Activated CD8-positive, alpha-beta T cell treated with anti-CD3 and anti-CD28 coated beads for 36 hours (primary cell): ENCODE measurements at regions not wholly inside any gene's neighbourhood (a gene's known extent, or its start where the extent isn't known, plus 50 kb on each side); places are given as distances from the start of the nearest gene placed in this dataset.
A peak's percentile ranks its signal among the peaks of the same experiment; 100 is the strongest.
"Not testable (repeated sequence)": the region's sequence is repeated elsewhere in the genome, so short reads cannot be mapped to it uniquely, and the experiment has no call there.

Experiments
- ATAC-seq: fragments of 200-7000 bp; cut with Tn5 transposase; one replicate; pipeline ENCODE4 v1.10.0; 2021; ENCODE audit warnings: mild to moderate bottlenecking, moderate library complexity
- CTCF ChIA-PET: fragments of 350-600 bp; sonication (Branson Sonifier 250); formaldehyde crosslinking; loops from one replicate; lab custom pipeline; 2021; ENCODE audit warnings: antibody characterized with exemption; lab: Charles Lee
- POLR2A ChIA-PET: fragments of 350-600 bp; sonication (Branson Sonifier 250); formaldehyde crosslinking; loops from one replicate; lab custom pipeline; 2021; ENCODE audit warnings: antibody characterized with exemption; lab: Charles Lee
- DNase-seq: peaks from one replicate; pipeline ENCODE4 v3.0.0-alpha.2; 2020
- H3K27ac Mint-ChIP-seq: one replicate; pipeline ENCODE4 v1.8.0; 2021; ENCODE audit warnings: mild to moderate bottlenecking, mixed read lengths
- H3K27me3 Mint-ChIP-seq: one replicate; pipeline ENCODE4 v1.8.0; 2021; ENCODE audit warnings: mixed read lengths
- H3K36me3 Mint-ChIP-seq: one replicate; pipeline ENCODE4 v1.8.0; 2021; ENCODE audit warnings: low read depth, mixed read lengths
- H3K4me1 Mint-ChIP-seq: one replicate; pipeline ENCODE4 v1.8.0; 2021; ENCODE audit warnings: low read depth, mixed read lengths
- H3K4me3 Mint-ChIP-seq: one replicate; pipeline ENCODE4 v1.8.0; 2021; ENCODE audit warnings: mild to moderate bottlenecking, moderate library complexity, mixed read lengths
- H3K9me3 Mint-ChIP-seq: one replicate; pipeline ENCODE4 v1.8.0; 2021; ENCODE audit warnings: mixed read lengths
- intact Hi-C: fragments of 100-400 bp; cut with micrococcal nuclease; formaldehyde crosslinking; loops from one replicate; pipeline ENCODE4 v1.10.0; 2022
- TF ChIP-seq, protein P1 (sequence below): fragments of 200-600 bp; IDR thresholded peaks from one replicate; pipeline ENCODE4 v1.8.0; 2022; ENCODE audit warnings: antibody characterized with exemption, mild to moderate bottlenecking

DNA sequence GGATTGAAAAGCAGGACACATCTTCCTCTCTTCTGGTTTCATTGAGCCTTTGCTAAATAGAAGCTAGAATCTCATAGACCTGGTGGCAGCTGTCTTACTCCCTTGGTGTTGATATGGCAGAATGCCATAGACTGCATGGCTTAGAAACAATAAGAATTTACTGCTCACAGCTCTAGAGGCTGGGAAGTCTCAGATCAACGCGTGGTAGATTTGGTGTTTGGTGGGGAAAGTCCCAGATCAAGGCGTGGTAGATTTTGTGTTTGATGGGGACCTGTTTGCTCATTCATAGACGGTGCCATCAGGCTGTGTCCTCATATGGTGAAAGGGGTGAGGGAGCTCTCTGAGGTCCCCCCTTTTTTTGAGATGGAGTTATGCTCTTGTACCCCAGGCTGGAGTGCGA is 57.6 kb upstream of the PPP2R3B start:
- DNase-seq: peak; percentile 25
- TF ChIP-seq, protein P1, sequence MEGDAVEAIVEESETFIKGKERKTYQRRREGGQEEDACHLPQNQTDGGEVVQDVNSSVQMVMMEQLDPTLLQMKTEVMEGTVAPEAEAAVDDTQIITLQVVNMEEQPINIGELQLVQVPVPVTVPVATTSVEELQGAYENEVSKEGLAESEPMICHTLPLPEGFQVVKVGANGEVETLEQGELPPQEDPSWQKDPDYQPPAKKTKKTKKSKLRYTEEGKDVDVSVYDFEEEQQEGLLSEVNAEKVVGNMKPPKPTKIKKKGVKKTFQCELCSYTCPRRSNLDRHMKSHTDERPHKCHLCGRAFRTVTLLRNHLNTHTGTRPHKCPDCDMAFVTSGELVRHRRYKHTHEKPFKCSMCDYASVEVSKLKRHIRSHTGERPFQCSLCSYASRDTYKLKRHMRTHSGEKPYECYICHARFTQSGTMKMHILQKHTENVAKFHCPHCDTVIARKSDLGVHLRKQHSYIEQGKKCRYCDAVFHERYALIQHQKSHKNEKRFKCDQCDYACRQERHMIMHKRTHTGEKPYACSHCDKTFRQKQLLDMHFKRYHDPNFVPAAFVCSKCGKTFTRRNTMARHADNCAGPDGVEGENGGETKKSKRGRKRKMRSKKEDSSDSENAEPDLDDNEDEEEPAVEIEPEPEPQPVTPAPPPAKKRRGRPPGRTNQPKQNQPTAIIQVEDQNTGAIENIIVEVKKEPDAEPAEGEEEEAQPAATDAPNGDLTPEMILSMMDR: no peak
- peaks cover 4% of the 10 kb centered on the region for H3K27me3 Mint-ChIP-seq
- CTCF ChIA-PET: no interaction called here
- peaks cover 2% of the 10 kb centered on the region for H3K4me1 Mint-ChIP-seq
- no peak overlapping the region for H3K27ac Mint-ChIP-seq
- peaks cover 6% of the 10 kb centered on the region for H3K9me3 Mint-ChIP-seq
- H3K36me3 Mint-ChIP-seq: no peaks in the 10 kb centered on the region
- POLR2A ChIA-PET: no interaction called here
- peak; percentile 56 for ATAC-seq
- intact Hi-C loops: no loop called here
- no peak overlapping the region for H3K4me3 Mint-ChIP-seq

DNA sequence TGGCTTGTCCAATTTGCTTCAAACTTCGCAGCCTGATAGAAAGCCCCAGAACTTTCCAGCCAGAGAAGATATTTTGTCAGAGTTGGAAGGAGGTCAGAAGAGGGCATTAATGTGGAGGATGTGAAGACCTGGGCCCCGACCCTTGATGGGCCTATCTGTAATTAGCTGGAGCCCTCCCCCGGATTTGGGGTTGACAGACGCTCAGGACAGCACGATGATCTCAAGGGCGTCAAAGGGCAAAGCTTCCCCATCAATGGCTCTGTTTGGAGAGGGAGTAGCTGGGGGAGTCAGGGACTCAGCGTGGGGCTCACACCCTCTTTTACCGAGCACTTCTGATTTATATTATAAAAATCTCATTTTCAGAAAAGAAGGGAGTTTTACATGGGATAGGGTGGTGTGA is 59.0 kb upstream of the PPP2R3B start:
- no peak for DNase-seq
- no peak for ATAC-seq
- peaks cover 4% of the 10 kb centered on the region for H3K27me3 Mint-ChIP-seq
- no peaks in the 10 kb centered on the region for H3K9me3 Mint-ChIP-seq
- no peak overlapping the region for H3K4me3 Mint-ChIP-seq
- ChIA-PET CTCF (no interaction called here), POLR2A (no interaction called here)
- H3K4me1 Mint-ChIP-seq: peaks cover 2% of the 10 kb centered on the region
- H3K36me3 Mint-ChIP-seq: no peaks in the 10 kb centered on the region
- TF ChIP-seq, protein P1: no peak
- H3K27ac Mint-ChIP-seq: no peak overlapping the region
- intact Hi-C loops: no loop called here

DNA sequence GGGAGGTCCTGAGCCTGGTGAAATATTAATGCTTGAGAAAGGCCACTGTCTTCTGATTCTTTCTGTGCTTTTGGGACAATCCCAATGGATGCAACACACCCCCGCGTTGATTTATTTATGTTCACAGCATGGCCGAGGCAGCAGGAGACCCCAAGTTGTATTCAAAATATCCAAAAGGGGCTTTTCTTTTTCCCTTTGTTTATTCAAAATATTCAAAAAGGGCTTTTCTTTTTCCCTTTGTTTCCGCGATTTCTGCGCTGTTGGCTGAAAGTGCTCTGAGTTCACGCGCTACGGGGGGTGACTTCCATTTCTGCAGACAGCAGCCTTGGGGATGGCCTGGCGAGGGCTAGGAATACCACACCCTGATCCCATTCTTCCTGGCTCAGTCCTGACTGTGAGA is 59.5 kb upstream of the PPP2R3B start:
- TF ChIP-seq, protein P1: no peak
- Mint-ChIP-seq H3K36me3 (no peaks in the 10 kb centered on the region), H3K27me3 (peaks cover 4% of the 10 kb centered on the region), H3K4me1 (peaks cover 2% of the 10 kb centered on the region), H3K27ac (no peak overlapping the region), H3K9me3 (no peaks in the 10 kb centered on the region), H3K4me3 (no peak overlapping the region)
- ChIA-PET POLR2A (no interaction called here), CTCF (no interaction called here)
- ATAC-seq (no peak), DNase-seq (no peak)
- intact Hi-C loops: no loop called here

DNA sequence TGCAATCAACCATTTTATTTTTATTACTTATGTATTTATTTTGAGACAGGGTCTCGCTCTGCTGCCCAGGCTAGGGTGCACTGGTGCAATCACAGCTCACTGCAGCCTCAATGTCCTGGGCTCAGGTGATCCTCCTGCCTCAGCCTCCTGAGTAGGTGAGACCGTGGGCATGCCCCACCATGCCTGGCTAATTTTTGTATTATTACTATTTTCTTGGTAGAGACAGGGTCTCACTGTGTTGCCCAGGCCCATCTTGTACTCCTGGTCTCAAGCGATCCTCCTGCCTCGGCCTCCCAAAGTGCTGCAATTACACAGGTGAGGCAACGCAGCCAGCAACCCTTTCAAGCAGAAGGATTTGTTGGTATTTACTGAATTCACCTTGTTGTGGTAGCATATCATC is 60.3 kb upstream of the PPP2R3B start:
- ATAC-seq (no peak), DNase-seq (no peak)
- POLR2A ChIA-PET: no interaction called here
- Mint-ChIP-seq H3K9me3 (no peaks in the 10 kb centered on the region), H3K4me1 (peaks cover 2% of the 10 kb centered on the region), H3K36me3 (no peaks in the 10 kb centered on the region), H3K27ac (no peak overlapping the region), H3K4me3 (no peak overlapping the region), H3K27me3 (peaks cover 5% of the 10 kb centered on the region)
- CTCF ChIA-PET: no interaction called here
- intact Hi-C loops: no loop called here
- TF ChIP-seq, protein P1: no peak

DNA sequence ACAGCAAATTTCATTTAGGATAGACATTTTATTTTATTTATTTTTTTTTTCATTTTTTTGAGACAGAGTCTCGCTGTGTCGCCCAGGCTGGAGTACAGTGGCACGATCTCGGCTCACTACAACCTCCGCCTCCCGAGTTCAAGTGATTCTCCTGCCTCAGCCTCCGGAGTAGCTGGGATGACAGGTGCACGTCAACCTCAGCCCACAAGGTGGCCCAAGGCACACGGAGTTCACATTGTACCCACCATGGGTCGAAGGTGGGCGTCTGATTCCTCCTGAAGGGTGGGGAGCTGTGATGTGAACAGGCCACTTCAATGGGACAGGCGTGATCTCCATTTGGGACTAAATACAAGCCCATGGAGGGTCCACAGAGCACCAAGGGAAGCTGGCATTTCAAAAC is 65.0 kb upstream of the PPP2R3B start:
- intact Hi-C loops, CTCF ChIA-PET, ATAC-seq, POLR2A ChIA-PET, H3K27ac Mint-ChIP-seq, H3K4me1 Mint-ChIP-seq, DNase-seq, H3K36me3 Mint-ChIP-seq, H3K4me3 Mint-ChIP-seq, H3K9me3 Mint-ChIP-seq: not testable (repeated sequence)
- H3K27me3 Mint-ChIP-seq: peaks cover 11% of the 10 kb centered on the region

DNA sequence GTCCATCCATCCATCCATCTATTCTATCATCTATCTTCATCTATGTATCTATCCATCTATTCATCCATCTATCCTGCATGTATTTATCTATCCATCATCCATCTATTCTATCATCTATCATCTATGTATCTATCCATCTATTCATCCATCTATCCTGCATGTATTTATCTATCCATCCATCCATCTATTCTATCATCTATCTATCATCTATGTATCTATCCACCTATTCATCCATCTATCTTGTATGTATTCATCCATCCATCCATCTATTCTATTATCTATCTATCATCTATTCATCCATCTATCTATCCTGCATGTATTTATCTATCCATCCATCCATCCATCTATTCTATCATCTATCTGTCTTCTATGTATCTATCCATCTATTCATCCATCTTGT is 65.9 kb upstream of the PPP2R3B start:
- no peak for DNase-seq
- intact Hi-C loops: no loop called here
- H3K27ac Mint-ChIP-seq: no peak overlapping the region
- no peaks in the 10 kb centered on the region for H3K9me3 Mint-ChIP-seq
- no peak for ATAC-seq
- TF ChIP-seq, protein P1: no peak
- CTCF ChIA-PET: no interaction called here
- H3K4me3 Mint-ChIP-seq: no peak overlapping the region
- no peaks in the 10 kb centered on the region for H3K36me3 Mint-ChIP-seq
- POLR2A ChIA-PET: no interaction called here
- H3K4me1 Mint-ChIP-seq: no peaks in the 10 kb centered on the region
- peaks cover 18% of the 10 kb centered on the region for H3K27me3 Mint-ChIP-seq

DNA sequence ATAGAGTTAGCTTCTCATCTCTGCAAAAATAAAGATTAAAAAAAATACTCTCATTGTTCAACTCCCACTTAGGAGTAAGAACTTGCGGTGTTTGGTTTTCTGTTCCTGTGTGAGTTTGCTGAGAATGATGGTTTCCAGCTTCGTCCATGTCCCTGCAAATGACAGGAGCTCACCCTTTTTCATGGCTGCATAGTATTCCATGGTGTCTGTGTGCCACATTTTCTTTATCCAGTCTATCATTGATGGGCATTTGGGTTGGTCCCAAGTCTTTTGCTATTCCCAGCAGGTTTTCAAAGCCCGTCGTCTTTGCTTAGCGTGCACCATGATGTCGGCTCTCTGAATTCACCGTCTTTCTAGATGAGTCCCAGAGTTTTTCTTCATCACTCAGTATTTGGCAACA is 67.8 kb upstream of the PPP2R3B start:
- H3K27ac Mint-ChIP-seq, H3K36me3 Mint-ChIP-seq, DNase-seq, H3K4me3 Mint-ChIP-seq, CTCF ChIA-PET, H3K4me1 Mint-ChIP-seq, POLR2A ChIA-PET, H3K9me3 Mint-ChIP-seq, ATAC-seq, intact Hi-C loops: not testable (repeated sequence)
- H3K27me3 Mint-ChIP-seq: peaks cover 14% of the 10 kb centered on the region
